ENCODE measurements at regions not wholly inside any gene's neighbourhood (a gene's known extent, or its start where the extent isn't known, plus 50 kb on each side); places are given as distances from the start of the nearest gene placed in this dataset.

GRCh38 chr17:77879896-77880280 is 78.6 kb upstream of the TNRC6C start (continued):
- no peak for TF ChIP-seq ZNF425 (CRISPR knock-in tag; conservative IDR thresholded peaks at IDR 0.05)

GRCh38 chr17:77880711-77881450 is 77.6 kb upstream of the TNRC6C start:
- peaks cover 4% of the 10 kb centered on the region for H3K36me3 Mint-ChIP-seq
- H3K9me3 Mint-ChIP-seq = peaks cover 7% of the 10 kb centered on the region
- H3K27me3 Mint-ChIP-seq (ENCODE audit: low read depth) = peaks cover 7% of the 10 kb centered on the region; the same call in 1 of the 2 replicates
- no peak for DNase-seq (ENCODE audit: low spot score)
- TF ChIP-seq E2F5 (CRISPR knock-in tag; IDR thresholded peaks at IDR 0.05) (no peak), ZNF671 (CRISPR knock-in tag; IDR thresholded peaks at IDR 0.05) (no peak), EMX1 (CRISPR knock-in tag; IDR thresholded peaks at IDR 0.05) (no peak), ZNF317 (CRISPR knock-in tag; IDR thresholded peaks at IDR 0.05; ENCODE audit: borderline replicate concordance, low read depth) (no peak), NFYB (CRISPR knock-in tag; conservative IDR thresholded peaks at IDR 0.05; ENCODE audit: low read depth) (no peak), E2F4 (CRISPR knock-in tag; IDR thresholded peaks at IDR 0.05; ENCODE audit: borderline replicate concordance, low read depth) (no peak), FOXP1 (CRISPR knock-in tag; IDR thresholded peaks at IDR 0.05; ENCODE audit: borderline replicate concordance) (no peak), ZNF281 (CRISPR knock-in tag; IDR thresholded peaks at IDR 0.05) (no peak), ELF4 (CRISPR knock-in tag; IDR thresholded peaks at IDR 0.05; ENCODE audit: low read depth) (no peak), NFATC4 (CRISPR knock-in tag; IDR thresholded peaks at IDR 0.05) (no peak), FOXP4 (CRISPR knock-in tag; IDR thresholded peaks at IDR 0.05) (no peak)
- H3K4me3 Mint-ChIP-seq = no peak overlapping the region
- ChIA-PET POLR2A (interaction anchor here (0.6 kb wide), 2 partner anchors 16 to 897 kb away, joined by 5 read pairs; no protein-coding TSS in a partner anchor), CTCF (interaction anchor here (0.6 to 3.2 kb wide), 5 partner anchors 12 to 138 kb away, joined by 3 to 29 read pairs (median 3); no protein-coding TSS in a partner anchor)
- H3K27ac Mint-ChIP-seq = no peak overlapping the region
- peaks cover 16% of the 10 kb centered on the region for H3K4me1 Mint-ChIP-seq
- no peak for ATAC-seq

- Mint-ChIP-seq H3K9me3 (peaks cover under 1% of the 10 kb centered on the region; the same call in 1 of the 2 replicates), H3K4me1 (peaks cover 16% of the 10 kb centered on the region), H3K27me3 (ENCODE audit: low read depth) (peaks cover 10% of the 10 kb centered on the region), H3K4me3 (no peak overlapping the region), H3K27ac (0 out of 2 replicates have a peak overlapping the region, but pooled peaks have one; percentile 17), H3K36me3 (no peaks in the 10 kb centered on the region)
- CTCF ChIA-PET = interaction anchor here (0.6 to 3.2 kb wide), 4 partner anchors 11 to 138 kb away, joined by 3 to 29 read pairs (median 4); no protein-coding TSS in a partner anchor
- TF ChIP-seq JUN (CRISPR knock-in tag; IDR thresholded peaks at IDR 0.05) (no peak), ZMAT4 (CRISPR knock-in tag; IDR thresholded peaks at IDR 0.05) (no peak), MAX (CRISPR knock-in tag; IDR thresholded peaks at IDR 0.05) (no peak), ZNF423 (CRISPR knock-in tag; IDR thresholded peaks at IDR 0.05) (no peak), GABPB1 (CRISPR knock-in tag; IDR thresholded peaks at IDR 0.05) (no peak), RORB (CRISPR knock-in tag; IDR thresholded peaks at IDR 0.05) (no peak), GTF2I (CRISPR knock-in tag; conservative IDR thresholded peaks at IDR 0.05) (no peak), IRF1 (CRISPR knock-in tag; IDR thresholded peaks at IDR 0.05) (no peak), TEAD1 (CRISPR knock-in tag; IDR thresholded peaks at IDR 0.05) (no peak), FOXJ3 (CRISPR knock-in tag; IDR thresholded peaks at IDR 0.05; ENCODE audit: borderline replicate concordance) (no peak)
- DNase-seq (ENCODE audit: low spot score) (no peak), ATAC-seq (peak; percentile 32)
- POLR2A ChIA-PET = interaction anchor here (0.6 kb wide), 2 partner anchors 15 to 897 kb away, joined by 5 read pairs; no protein-coding TSS in a partner anchor
Observed at GRCh38 chr17:77881545-77881944, 77.0 kb upstream of the TNRC6C start.

Measured in WTC11 (cell line).